Right atrium auricular region (tissue), 2 donors: ENCODE measurements at regions not wholly inside any gene's neighbourhood (a gene's known extent, or its start where the extent isn't known, plus 50 kb on each side); places are given as distances from the start of the nearest gene placed in this dataset.

Source experiments
- DNase-seq: peaks from one replicate; pipeline ENCODE4 v3.0.0-alpha.2; 2019; ENCODE audit warnings: low spot score
- H3K27ac ChIP-seq, 2 donors: fragments of 200-600 bp; sonication (generic); 1 replicate in 1 of 2; 2 replicates in 1 of 2; pipeline ENCODE4 v1.5.1; 2016 to 2019
- H3K27me3 ChIP-seq, 2 donors: fragments of 200-600 bp; sonication (generic); one replicate each; pipeline versions ENCODE4 v1.5.1 to v1.6.0; 2017 to 2019
- H3K36me3 ChIP-seq: fragments of 200-600 bp; sonication (generic); one replicate; pipeline ENCODE4 v1.5.1; 2016
- H3K4me1 ChIP-seq, 2 donors: fragments of 200-600 bp; sonication (generic); one replicate each; pipeline versions ENCODE4 v1.5.1 to v1.6.0; 2017 to 2019
- H3K4me3 ChIP-seq, 2 donors: fragments of 200-600 bp; sonication (generic); 1 replicate in 1 of 2; 2 replicates in 1 of 2; pipeline ENCODE4 v1.5.1; 2017 to 2019; ENCODE audit warnings: mild to moderate bottlenecking in 1 of 2, moderate library complexity in 1 of 2
- H3K9me3 ChIP-seq, 2 donors: fragments of 200-600 bp; sonication (generic); one replicate each; pipeline ENCODE4 v1.5.1; 2019
- TF ChIP-seq, protein P1 (sequence below), 2 donors: fragments of 200-600 bp; sonication (generic); IDR thresholded peaks; one replicate each; pipeline ENCODE4 v1.5.1; 2019; ENCODE audit warnings: antibody characterized with exemption in 2 of 2

DNA sequence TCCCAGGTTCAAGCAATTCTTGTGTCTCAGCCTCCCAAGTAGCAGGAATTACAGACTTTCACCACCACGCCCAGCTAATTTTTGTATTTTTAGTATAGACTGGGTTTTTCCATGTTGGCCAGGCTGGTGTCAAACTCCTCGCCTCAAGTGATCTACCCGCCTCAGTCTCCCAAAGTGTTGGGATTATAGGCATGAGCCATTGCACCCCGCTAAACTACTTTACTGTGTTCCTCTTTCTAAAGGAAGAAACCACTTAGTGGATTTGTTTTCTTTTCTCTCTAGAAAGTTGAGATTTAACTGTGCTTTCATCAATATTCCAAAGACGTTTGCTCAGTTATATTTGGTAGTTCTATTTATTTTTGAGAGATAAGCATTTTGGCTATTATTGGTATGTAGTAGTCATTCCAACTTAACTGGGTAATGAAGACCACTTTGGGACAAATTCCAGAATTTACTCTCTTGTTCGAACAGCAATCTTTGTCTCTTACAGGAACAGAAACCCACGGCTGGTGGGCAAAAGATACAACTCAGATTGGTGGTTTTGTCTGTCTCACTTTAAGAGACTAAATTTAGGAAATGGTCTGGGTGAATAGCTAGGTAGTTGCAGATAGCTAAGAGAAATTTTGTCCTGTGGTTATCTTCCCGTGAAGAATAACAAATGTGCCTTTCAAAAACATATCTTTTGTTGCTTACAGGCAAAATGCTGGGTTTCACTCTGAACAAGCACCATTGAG lies 103.5 kb upstream of the CD55 start:
- no peak overlapping the region for H3K4me3 ChIP-seq
- TF ChIP-seq, protein P1, sequence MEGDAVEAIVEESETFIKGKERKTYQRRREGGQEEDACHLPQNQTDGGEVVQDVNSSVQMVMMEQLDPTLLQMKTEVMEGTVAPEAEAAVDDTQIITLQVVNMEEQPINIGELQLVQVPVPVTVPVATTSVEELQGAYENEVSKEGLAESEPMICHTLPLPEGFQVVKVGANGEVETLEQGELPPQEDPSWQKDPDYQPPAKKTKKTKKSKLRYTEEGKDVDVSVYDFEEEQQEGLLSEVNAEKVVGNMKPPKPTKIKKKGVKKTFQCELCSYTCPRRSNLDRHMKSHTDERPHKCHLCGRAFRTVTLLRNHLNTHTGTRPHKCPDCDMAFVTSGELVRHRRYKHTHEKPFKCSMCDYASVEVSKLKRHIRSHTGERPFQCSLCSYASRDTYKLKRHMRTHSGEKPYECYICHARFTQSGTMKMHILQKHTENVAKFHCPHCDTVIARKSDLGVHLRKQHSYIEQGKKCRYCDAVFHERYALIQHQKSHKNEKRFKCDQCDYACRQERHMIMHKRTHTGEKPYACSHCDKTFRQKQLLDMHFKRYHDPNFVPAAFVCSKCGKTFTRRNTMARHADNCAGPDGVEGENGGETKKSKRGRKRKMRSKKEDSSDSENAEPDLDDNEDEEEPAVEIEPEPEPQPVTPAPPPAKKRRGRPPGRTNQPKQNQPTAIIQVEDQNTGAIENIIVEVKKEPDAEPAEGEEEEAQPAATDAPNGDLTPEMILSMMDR (IDR thresholded peaks at IDR 0.05), result no peak
- peaks cover 0 to 11% of the 10 kb centered on the region in 2 donors for H3K4me1 ChIP-seq
- no peaks in the 10 kb centered on the region for H3K36me3 ChIP-seq
- DNase-seq, result no peak
- H3K27ac ChIP-seq, result no peak overlapping the region
- H3K9me3 ChIP-seq, result peaks cover 6 to 11% of the 10 kb centered on the region in 2 donors
- H3K27me3 ChIP-seq, result no peaks in the 10 kb centered on the region

DNA sequence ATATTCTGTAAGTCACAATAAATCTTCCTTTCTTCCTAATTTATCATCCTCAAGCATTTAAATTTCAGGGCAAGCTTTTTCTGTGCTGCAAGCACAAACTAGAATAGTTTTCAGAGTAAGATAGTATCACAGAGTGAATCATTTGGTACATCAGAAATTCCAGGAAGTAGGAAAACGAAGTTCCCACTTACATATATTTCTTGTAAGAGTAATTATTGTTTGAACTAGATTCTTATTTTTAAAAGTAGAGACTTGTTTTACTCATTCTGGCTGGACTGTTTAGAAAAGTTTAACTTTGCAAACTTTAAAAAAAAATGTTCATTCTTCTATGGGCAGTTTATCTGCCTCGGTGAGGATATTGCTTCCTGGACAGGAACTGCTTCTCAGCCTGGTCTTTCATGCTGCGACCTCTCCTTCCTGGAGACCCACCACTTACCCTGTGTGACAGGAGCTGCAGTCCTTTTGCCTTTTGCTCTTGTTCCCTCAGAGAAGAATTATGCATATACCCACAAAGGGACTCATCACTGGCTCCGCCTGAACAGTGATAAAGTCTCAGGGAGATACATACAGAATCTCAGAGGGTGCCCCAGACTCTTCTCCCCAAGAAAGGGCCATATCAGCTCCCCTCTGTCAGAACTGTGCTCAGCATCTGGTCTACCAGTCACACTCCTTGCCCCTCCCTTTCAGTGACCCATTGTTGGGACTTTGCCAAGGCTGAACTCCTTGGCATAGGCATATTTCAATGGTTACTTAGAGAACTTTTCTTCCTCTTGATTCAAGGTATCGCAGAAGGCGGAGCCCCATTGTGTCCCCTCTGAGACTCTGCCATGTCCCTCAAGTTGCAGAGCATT lies 102.7 kb upstream of the CD55 start:
- TF ChIP-seq, protein P1 (IDR thresholded peaks at IDR 0.05), result no peak
- DNase-seq, result no peak
- Histone ChIP-seq H3K4me3 (no peak overlapping the region), H3K27me3 (no peaks in the 10 kb centered on the region), H3K4me1 (peaks cover 0 to 11% of the 10 kb centered on the region in 2 donors), H3K9me3 (peaks cover 6 to 11% of the 10 kb centered on the region in 2 donors), H3K36me3 (no peaks in the 10 kb centered on the region), H3K27ac (no peak overlapping the region)

DNA sequence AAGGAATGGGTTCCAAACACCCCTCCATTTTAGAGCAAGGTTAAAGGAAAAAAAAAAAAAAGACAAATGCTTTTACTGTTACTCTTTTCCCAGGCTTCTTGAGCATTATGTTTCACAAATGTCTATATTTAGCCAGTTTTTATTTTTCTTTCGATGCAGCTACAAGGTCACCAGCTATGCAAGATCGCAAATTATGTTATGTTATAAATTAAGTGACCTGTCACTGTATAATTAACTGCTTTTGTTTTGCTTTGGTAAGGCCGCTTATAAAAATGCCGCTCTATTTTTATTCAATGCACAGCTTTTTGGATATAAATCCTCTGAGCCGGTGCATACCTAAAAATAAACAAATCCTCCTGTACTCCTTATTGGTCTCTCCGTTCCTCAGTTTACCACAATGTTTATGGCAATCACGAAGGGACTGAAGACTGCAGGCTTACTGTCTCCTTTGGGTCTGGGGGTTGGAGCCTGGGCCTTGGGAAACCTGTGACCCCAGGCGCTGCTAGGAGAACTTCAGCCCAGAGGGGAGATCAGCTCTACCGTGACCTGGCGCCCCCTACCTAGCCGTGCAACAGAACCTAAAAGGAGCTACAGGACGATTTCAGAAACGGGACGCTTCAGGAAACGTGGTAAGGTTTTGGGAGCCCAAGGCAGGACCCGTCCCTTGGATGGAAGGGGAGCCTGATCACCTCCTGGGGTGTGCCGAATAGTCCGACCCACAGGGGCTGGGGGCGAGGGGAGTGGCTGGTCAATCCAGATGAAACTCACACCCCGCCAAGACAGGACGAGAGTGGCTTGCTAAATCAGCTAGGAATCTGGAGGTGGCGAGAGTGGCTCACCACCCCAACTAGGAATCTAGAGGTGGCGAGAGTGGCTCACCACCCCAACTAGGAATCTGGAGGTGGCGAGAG lies 101.2 kb upstream of the CD55 start:
- peaks cover 0 to 11% of the 10 kb centered on the region in 2 donors for H3K4me1 ChIP-seq
- no peaks in the 10 kb centered on the region for H3K27me3 ChIP-seq
- no peak overlapping the region for H3K4me3 ChIP-seq
- H3K9me3 ChIP-seq, result no peaks in the 10 kb centered on the region
- DNase-seq, result no peak
- H3K27ac ChIP-seq, result no peak overlapping the region
- TF ChIP-seq, protein P1 (IDR thresholded peaks at IDR 0.05), result no peak
- no peaks in the 10 kb centered on the region for H3K36me3 ChIP-seq

DNA sequence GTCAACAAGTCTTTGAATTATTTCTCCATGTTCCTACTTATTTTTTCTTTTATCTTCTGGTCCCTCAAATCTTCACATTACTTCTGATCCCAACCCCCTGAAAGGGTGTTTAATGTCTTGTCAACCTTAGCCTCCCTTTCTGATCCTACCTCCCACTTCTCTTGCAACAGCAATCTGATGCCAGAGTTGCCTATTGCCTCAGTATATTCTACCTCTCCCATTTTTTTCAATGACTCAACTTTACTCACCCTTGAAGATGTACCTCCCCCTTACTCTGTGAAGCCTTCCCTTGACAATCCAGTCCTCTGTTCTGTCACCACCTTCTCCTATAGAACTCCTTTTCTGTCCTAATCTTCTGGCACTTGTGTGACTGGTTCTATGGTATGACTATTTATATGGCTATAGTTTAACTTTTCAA lies 99.5 kb upstream of the CD55 start:
- DNase-seq, result no peak
- Histone ChIP-seq H3K9me3 (no peaks in the 10 kb centered on the region), H3K36me3 (no peaks in the 10 kb centered on the region), H3K27ac (no peak overlapping the region), H3K4me3 (no peak overlapping the region), H3K4me1 (peaks cover 0 to 11% of the 10 kb centered on the region in 2 donors), H3K27me3 (no peaks in the 10 kb centered on the region)
- TF ChIP-seq, protein P1 (IDR thresholded peaks at IDR 0.05), result no peak

DNA sequence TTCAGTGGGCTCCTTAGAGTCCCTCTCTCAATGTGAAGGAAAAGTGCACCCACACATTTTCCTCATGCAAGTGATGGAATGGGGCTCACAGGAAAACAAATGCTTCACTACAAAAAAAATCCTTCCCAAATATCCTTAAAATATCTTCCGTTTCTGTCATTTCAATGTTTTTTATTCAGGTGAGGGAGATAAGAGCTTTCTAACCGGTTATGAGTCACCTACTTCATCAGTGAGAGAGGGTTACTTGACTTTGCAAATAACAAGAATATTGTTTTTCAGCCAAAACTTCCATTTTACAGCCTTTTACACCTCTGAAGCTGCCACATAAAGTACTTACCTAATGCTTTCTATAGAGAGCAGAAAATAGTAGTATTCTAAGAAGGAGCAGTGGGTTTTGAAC lies 98.3 kb upstream of the CD55 start:
- TF ChIP-seq, protein P1 (IDR thresholded peaks at IDR 0.05), result no peak
- no peak overlapping the region for H3K27ac ChIP-seq

More for the DNA sequence above, 98.3 kb upstream of the CD55 start:
- Histone ChIP-seq H3K9me3 (no peaks in the 10 kb centered on the region), H3K27me3 (no peaks in the 10 kb centered on the region), H3K4me1 (peaks cover 0 to 11% of the 10 kb centered on the region in 2 donors), H3K36me3 (no peaks in the 10 kb centered on the region), H3K4me3 (no peak overlapping the region)
- DNase-seq, result no peak
